C4-2B (cell line): ENCODE measurements at regions not wholly inside any gene's neighbourhood (a gene's known extent, or its start where the extent isn't known, plus 50 kb on each side); places are given as distances from the start of the nearest gene placed in this dataset.

Source experiments
- H3K27ac ChIP-seq: fragments of 450-650 bp; 2 replicates; pipeline ENCODE4 v1.5.1; 2017
- CTCF ChIP-seq: fragments of 450-650 bp; conservative IDR thresholded peaks from 2 replicates; pipeline ENCODE4 v1.5.1; 2017; ENCODE audit warnings: mild to moderate bottlenecking
- ZFX ChIP-seq: fragments of 450-650 bp; IDR thresholded peaks from 2 replicates; pipeline ENCODE4 v1.6.1; 2017

GRCh38 chr19:46921071-46921470 lies 60.3 kb downstream of the ARHGAP35 start:
- H3K27ac ChIP-seq, result no peak overlapping the region
- TF ChIP-seq CTCF (no peak), ZFX (no peak)

GRCh38 chr19:46922465-46922864 lies 61.7 kb downstream of the ARHGAP35 start:
- H3K27ac ChIP-seq, result no peak overlapping the region
- no peak for TF ChIP-seq CTCF
- TF ChIP-seq ZFX, result no peak

- peak overlapping the region; percentile 99 for H3K27ac ChIP-seq
These were observed 64.2 kb downstream of the ARHGAP35 start for GRCh38 chr19:46924874-46925547.

GRCh38 chr19:46925548-46925950 lies 64.8 kb downstream of the ARHGAP35 start:
- H3K27ac ChIP-seq, result peak overlapping the region; percentile 99

More at GRCh38 chr19:46924874-46925547, 64.2 kb downstream of the ARHGAP35 start:
- TF ChIP-seq CTCF, result no peak

GRCh38 chr19:46926170-46927071 lies 65.6 kb downstream of the ARHGAP35 start:
- H3K27ac ChIP-seq, result peak overlapping the region; percentile 99; the same call in 1 of the 2 replicates
- TF ChIP-seq CTCF (no peak), ZFX (no peak)

More at GRCh38 chr19:46925548-46925950, 64.8 kb downstream of the ARHGAP35 start:
- TF ChIP-seq ZFX (no peak), CTCF (no peak)

GRCh38 chr19:46927106-46927505 lies 66.3 kb downstream of the ARHGAP35 start:
- TF ChIP-seq ZFX, result no peak
- TF ChIP-seq CTCF, result no peak
- peak overlapping the region; percentile 99; the same call in 1 of the 2 replicates for H3K27ac ChIP-seq

GRCh38 chr19:46927893-46928292 lies 67.1 kb downstream of the ARHGAP35 start:
- H3K27ac ChIP-seq, result peak overlapping the region; percentile 99; the same call in 1 of the 2 replicates

More at GRCh38 chr19:46927893-46928292, 67.1 kb downstream of the ARHGAP35 start:
- TF ChIP-seq CTCF, result no peak
- no peak for TF ChIP-seq ZFX
